ENCODE measurements at regions not wholly inside any gene's neighbourhood (a gene's known extent, or its start where the extent isn't known, plus 50 kb on each side); places are given as distances from the start of the nearest gene placed in this dataset.

GRCh38 chr2:217729421-217730053 is 273.3 kb downstream of the TNS1 start:
- TF ChIP-seq CTCF (IDR thresholded peaks at IDR 0.05; ENCODE audit: borderline replicate concordance, extremely low read depth, low read length, poor library complexity, severe bottlenecking), result no peak
- TF ChIP-seq EZH2 (IDR thresholded peaks at IDR 0.05; ENCODE audit: borderline replicate concordance, low read depth, low read length, severe bottlenecking), result no peak
